ENCODE measurements at regions not wholly inside any gene's neighbourhood (a gene's known extent, or its start where the extent isn't known, plus 50 kb on each side); places are given as distances from the start of the nearest gene placed in this dataset.

GRCh38 chr22:26922806-26923205 lies 265.4 kb downstream of the MIAT start:
- no peak overlapping the region for H3K4me2 ChIP-seq (replicated peaks; ENCODE audit: low read depth, low read length, poor library complexity, severe bottlenecking)
- no peaks in the 10 kb centered on the region for H3K9me3 Mint-ChIP-seq (ENCODE audit: insufficient read depth)
- H3K27ac Mint-ChIP-seq, result no peak overlapping the region
- H3K4me3 Mint-ChIP-seq, result no peak overlapping the region
- intact Hi-C loops (cut with micrococcal nuclease), result no loop called here
- no peaks in the 10 kb centered on the region for H3K4me1 ChIP-seq (ENCODE audit: control insufficient read depth in 2 of 2, insufficient read depth in 2 of 2, low read length in 2 of 2)
- H3K9ac ChIP-seq (ENCODE audit: low read length), result no peak overlapping the region
- DNase-seq, result no peak
- WGBS (ENCODE audit: insufficient coverage), result 20% methylated on average over 1 of the region's 5 CpGs
- no peak overlapping the region for H2AFZ ChIP-seq (ENCODE audit: insufficient read depth, low read depth, low read length, poor library complexity, severe bottlenecking)
- H4K20me1 ChIP-seq (ENCODE audit: control insufficient read depth, insufficient read depth, low read length, poor library complexity, severe bottlenecking), result no peaks in the 10 kb centered on the region
- POLR2A ChIA-PET, result no interaction called here
- CTCF ChIA-PET, result no interaction called here
- ATAC-seq (ENCODE audit: low read depth), result no peak
- H3K27me3 ChIP-seq (replicated peaks in 1 of 4; ENCODE audit: control extremely low read depth in 1 of 4, control insufficient read depth in 3 of 4, insufficient read depth in 4 of 4, low read length in 3 of 4), result peaks cover 0 to 4% (median 0%) of the 10 kb centered on the region in 4 experiments
- H3K4me1 Mint-ChIP-seq, result no peaks in the 10 kb centered on the region
- no peaks in the 10 kb centered on the region for H3K79me2 ChIP-seq (ENCODE audit: control insufficient read depth, insufficient read depth, low read length)
- H3K27ac ChIP-seq (ENCODE audit: low read length in 2 of 2), result no peak overlapping the region
- no peak overlapping the region for H3K4me3 ChIP-seq (ENCODE audit: control extremely low read depth in 1 of 5, extremely low read depth in 1 of 5, insufficient read depth in 1 of 5, low read depth in 2 of 5, low read length in 4 of 5)
- TF ChIP-seq EZH2 (IDR thresholded peaks at IDR 0.05; ENCODE audit: borderline replicate concordance, insufficient read depth, low read depth, low read length, poor library complexity, severe bottlenecking) (no peak), CTCF (IDR thresholded peaks at IDR 0.05) (no peak)
- H3K9me3 ChIP-seq (ENCODE audit: control extremely low read depth in 1 of 3, control insufficient read depth in 2 of 3, insufficient read depth in 1 of 3, low read length in 2 of 3), result no peaks in the 10 kb centered on the region
- no peaks in the 10 kb centered on the region for H3K36me3 ChIP-seq (replicated peaks in 1 of 2; ENCODE audit: control extremely low read depth in 1 of 2, control insufficient read depth in 1 of 2, extremely low read depth in 1 of 2, insufficient read depth in 2 of 2, low read length in 1 of 2)
- H3K27me3 Mint-ChIP-seq, result peaks cover 19% of the 10 kb centered on the region

DNA sequence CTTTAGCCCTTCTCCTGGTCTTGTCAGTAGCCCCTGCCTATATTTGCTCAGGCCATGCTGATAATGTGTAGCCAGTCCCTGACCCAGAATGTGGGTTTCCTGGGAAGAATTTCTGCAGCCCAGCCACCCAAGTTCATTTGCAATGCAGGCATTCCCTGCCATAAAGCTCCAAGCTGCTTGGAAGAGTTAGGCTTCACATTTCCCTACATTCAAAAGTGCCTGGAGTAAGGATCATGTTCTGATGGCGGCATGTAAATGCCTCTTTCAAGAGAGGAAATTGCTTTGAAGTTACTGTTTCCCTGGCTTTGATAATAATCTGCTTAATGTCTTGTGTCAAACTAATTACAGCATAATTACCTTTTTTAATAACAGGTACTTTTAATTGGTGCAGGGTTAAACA lies 266.1 kb downstream of the MIAT start:
- H3K9me3 Mint-ChIP-seq (ENCODE audit: insufficient read depth), result no peaks in the 10 kb centered on the region
- Histone ChIP-seq H3K36me3 (replicated peaks in 1 of 2; ENCODE audit: control extremely low read depth in 1 of 2, control insufficient read depth in 1 of 2, extremely low read depth in 1 of 2, insufficient read depth in 2 of 2, low read length in 1 of 2) (no peaks in the 10 kb centered on the region), H4K20me1 (ENCODE audit: control insufficient read depth, insufficient read depth, low read length, poor library complexity, severe bottlenecking) (no peaks in the 10 kb centered on the region), H3K79me2 (ENCODE audit: control insufficient read depth, insufficient read depth, low read length) (no peaks in the 10 kb centered on the region), H3K27ac (ENCODE audit: low read length in 2 of 2) (no peak overlapping the region), H3K4me1 (ENCODE audit: control insufficient read depth in 2 of 2, insufficient read depth in 2 of 2, low read length in 2 of 2) (no peaks in the 10 kb centered on the region), H3K4me2 (replicated peaks; ENCODE audit: low read depth, low read length, poor library complexity, severe bottlenecking) (no peak overlapping the region), H3K9ac (ENCODE audit: low read length) (no peak overlapping the region), H2AFZ (ENCODE audit: insufficient read depth, low read depth, low read length, poor library complexity, severe bottlenecking) (no peak overlapping the region), H3K9me3 (ENCODE audit: control extremely low read depth in 1 of 3, control insufficient read depth in 2 of 3, insufficient read depth in 1 of 3, low read length in 2 of 3) (no peaks in the 10 kb centered on the region), H3K4me3 (ENCODE audit: control extremely low read depth in 1 of 5, extremely low read depth in 1 of 5, insufficient read depth in 1 of 5, low read depth in 2 of 5, low read length in 4 of 5) (no peak overlapping the region), H3K27me3 (replicated peaks in 1 of 4; ENCODE audit: control extremely low read depth in 1 of 4, control insufficient read depth in 3 of 4, insufficient read depth in 4 of 4, low read length in 3 of 4) (peaks cover 0 to 4% (median 0%) of the 10 kb centered on the region in 4 experiments)
- peaks cover 19% of the 10 kb centered on the region for H3K27me3 Mint-ChIP-seq
- POLR2A ChIA-PET, result no interaction called here
- intact Hi-C loops (cut with micrococcal nuclease), result no loop called here
- H3K27ac Mint-ChIP-seq, result no peak overlapping the region
- H3K4me3 Mint-ChIP-seq, result no peak overlapping the region
- TF ChIP-seq EZH2 (IDR thresholded peaks at IDR 0.05; ENCODE audit: borderline replicate concordance, insufficient read depth, low read depth, low read length, poor library complexity, severe bottlenecking), result no peak
- no peak for TF ChIP-seq CTCF (IDR thresholded peaks at IDR 0.05)
- CTCF ChIA-PET, result no interaction called here
- DNase-seq, result no peak
- H3K4me1 Mint-ChIP-seq, result no peaks in the 10 kb centered on the region
- no peak for ATAC-seq (ENCODE audit: low read depth)
- WGBS (ENCODE audit: insufficient coverage), result no CpG with 5 or more reads among the region's 1 CpG
